Mesothelial cell of epicardium (in vitro differentiated cells): ENCODE measurements at regions not wholly inside any gene's neighbourhood (a gene's known extent, or its start where the extent isn't known, plus 50 kb on each side); places are given as distances from the start of the nearest gene placed in this dataset.

Source experiments
- DNase-seq, 2 experiments: peaks; one replicate each; pipeline ENCODE4 v3.0.0; 2021; ENCODE audit warnings: low spot score in 2 of 2; ENCODE audit not compliant: unreplicated experiment in 2 of 2
- H3K27ac Mint-ChIP-seq: 2 replicates; pipeline ENCODE4 v1.8.0; 2021; ENCODE audit warnings: mixed read lengths
- H3K27me3 Mint-ChIP-seq: 2 replicates; pipeline ENCODE4 v1.8.0; 2021; ENCODE audit warnings: low read depth, mixed read lengths
- H3K36me3 Mint-ChIP-seq: 2 replicates; pipeline ENCODE4 v1.8.0; 2021; ENCODE audit warnings: mixed read lengths
- H3K4me1 Mint-ChIP-seq: 2 replicates; pipeline ENCODE4 v1.8.0; 2021; ENCODE audit warnings: mixed read lengths
- H3K4me3 Mint-ChIP-seq: 2 replicates; pipeline ENCODE4 v1.8.0; 2021; ENCODE audit warnings: mild to moderate bottlenecking, moderate library complexity, mixed read lengths
- H3K9me3 Mint-ChIP-seq: 2 replicates; pipeline ENCODE4 v1.8.0; 2021; ENCODE audit warnings: mixed read lengths
- TF ChIP-seq, protein P1 (sequence below): fragments of 200-600 bp; sonication (generic); IDR thresholded peaks from one replicate; pipeline ENCODE4 v1.5.0; 2021; ENCODE audit warnings: antibody characterized with exemption; ENCODE audit not compliant: unreplicated experiment

DNA sequence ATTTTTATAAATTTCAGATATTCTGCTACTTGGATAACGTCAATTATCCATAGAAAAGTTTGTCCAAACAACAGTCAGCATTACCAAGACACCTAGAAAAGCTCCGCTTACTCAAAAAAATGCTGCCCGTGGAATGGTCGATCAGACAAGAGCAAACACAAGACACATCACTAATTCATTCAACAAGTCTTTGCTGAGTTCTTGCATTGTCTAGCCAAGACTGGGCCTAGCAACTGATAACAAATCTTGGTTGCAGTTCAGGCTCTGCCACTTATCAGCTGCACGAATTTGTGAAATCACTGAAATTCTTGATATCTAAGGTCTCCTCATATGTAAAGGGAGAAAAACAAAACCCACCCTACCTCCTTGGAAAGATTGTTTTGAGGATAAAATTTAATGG, 168.3 kb downstream of the AKR1D1 start:
- Mint-ChIP-seq H3K27ac (peak overlapping the region; percentile 94), H3K27me3 (no peaks in the 10 kb centered on the region), H3K36me3 (peaks cover 6% of the 10 kb centered on the region), H3K9me3 (peaks cover 7% of the 10 kb centered on the region), H3K4me1 (peaks cover 45% of the 10 kb centered on the region), H3K4me3 (no peak overlapping the region)
- TF ChIP-seq, protein P1, sequence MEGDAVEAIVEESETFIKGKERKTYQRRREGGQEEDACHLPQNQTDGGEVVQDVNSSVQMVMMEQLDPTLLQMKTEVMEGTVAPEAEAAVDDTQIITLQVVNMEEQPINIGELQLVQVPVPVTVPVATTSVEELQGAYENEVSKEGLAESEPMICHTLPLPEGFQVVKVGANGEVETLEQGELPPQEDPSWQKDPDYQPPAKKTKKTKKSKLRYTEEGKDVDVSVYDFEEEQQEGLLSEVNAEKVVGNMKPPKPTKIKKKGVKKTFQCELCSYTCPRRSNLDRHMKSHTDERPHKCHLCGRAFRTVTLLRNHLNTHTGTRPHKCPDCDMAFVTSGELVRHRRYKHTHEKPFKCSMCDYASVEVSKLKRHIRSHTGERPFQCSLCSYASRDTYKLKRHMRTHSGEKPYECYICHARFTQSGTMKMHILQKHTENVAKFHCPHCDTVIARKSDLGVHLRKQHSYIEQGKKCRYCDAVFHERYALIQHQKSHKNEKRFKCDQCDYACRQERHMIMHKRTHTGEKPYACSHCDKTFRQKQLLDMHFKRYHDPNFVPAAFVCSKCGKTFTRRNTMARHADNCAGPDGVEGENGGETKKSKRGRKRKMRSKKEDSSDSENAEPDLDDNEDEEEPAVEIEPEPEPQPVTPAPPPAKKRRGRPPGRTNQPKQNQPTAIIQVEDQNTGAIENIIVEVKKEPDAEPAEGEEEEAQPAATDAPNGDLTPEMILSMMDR: no peak
- no peak for DNase-seq

DNA sequence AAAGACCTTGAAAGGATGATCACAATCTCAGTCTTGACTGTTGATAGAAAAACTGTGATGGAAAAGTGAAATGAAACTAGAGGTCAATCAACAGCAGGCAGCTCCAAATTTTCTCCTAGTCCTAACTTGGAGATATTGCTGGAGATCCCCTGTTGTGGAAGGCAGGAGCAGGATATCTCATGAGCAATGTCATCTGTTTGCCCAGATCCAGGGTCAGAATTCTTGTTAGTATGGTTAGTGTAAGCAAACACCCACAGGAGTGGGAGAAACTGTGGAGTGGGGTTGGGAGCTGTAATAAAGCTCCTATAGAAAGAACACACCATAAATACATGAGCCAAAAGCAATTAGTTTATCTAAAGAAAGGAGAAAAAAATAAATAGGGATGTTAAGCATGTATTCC, 169.0 kb downstream of the AKR1D1 start:
- Mint-ChIP-seq H3K4me3 (no peak overlapping the region), H3K9me3 (peaks cover 9% of the 10 kb centered on the region), H3K36me3 (peaks cover 6% of the 10 kb centered on the region), H3K4me1 (peaks cover 45% of the 10 kb centered on the region), H3K27ac (peak overlapping the region; percentile 94), H3K27me3 (no peaks in the 10 kb centered on the region)
- TF ChIP-seq, protein P1: no peak
- DNase-seq: no peak

DNA sequence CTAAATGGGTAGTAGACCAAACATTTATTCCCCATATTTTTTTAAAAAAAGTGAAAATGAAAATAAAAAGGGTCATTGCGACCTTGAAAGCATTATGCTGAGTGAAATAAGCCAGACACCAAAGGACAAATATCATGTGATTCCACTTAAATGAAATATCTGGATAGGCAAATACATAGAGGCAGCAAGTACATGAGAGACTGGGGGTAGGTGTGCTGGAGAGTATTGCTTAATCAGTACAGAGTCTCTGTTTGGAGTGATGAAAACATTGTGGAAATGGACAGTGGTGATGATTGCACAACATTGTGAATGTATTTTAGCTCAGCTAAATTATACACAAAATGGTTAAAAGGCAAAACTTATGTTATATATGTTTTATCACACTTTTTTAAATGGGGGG, 169.4 kb downstream of the AKR1D1 start:
- DNase-seq: no peak
- Mint-ChIP-seq H3K4me1 (peaks cover 45% of the 10 kb centered on the region), H3K4me3 (no peak overlapping the region), H3K36me3 (peaks cover 6% of the 10 kb centered on the region), H3K9me3 (peaks cover 9% of the 10 kb centered on the region), H3K27me3 (no peaks in the 10 kb centered on the region), H3K27ac (peak overlapping the region; percentile 97)
- TF ChIP-seq, protein P1: no peak

DNA sequence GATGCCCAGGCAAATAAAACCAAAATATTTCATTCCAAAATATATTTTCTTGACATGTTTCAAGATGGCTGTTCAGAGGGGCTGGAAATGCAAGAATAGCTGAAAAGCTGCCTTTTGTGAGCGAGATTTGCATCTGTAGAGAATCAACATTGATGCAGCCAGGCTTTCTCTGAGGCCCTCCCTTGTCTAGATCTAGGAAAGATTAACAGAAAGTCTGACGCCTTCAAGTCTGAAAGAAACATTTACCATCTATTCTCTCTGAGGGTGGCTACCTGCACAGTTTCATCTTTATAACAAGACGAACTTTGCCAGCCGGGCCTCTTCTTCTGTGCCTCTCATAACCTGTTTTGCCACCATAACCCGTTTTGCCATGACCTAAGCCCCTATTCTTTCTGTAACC, 170.2 kb downstream of the AKR1D1 start:
- DNase-seq: no peak
- Mint-ChIP-seq H3K4me1 (peaks cover 45% of the 10 kb centered on the region), H3K27ac (peak overlapping the region; percentile 97), H3K9me3 (peaks cover 9% of the 10 kb centered on the region), H3K36me3 (peaks cover 6% of the 10 kb centered on the region), H3K27me3 (no peaks in the 10 kb centered on the region), H3K4me3 (no peak overlapping the region)
- TF ChIP-seq, protein P1: no peak

DNA sequence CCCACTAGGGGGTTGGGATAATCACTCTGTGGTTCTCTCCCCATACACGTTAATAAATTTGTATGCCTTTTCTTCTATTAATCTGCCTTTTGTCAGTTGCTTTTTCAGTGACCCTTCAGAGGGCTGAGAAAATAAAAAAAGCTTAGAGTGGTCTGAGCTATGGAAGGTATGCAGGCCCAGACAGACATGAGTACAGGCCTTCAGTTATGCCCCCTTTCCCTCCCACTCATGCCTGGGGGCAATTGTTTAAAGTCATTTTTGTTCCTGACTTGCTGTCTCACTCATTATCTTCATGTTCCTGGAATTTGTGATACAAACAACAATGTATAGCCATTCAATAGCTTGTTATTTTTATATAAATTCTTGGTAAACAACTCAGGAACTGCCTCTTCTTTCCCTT, 170.8 kb downstream of the AKR1D1 start:
- H3K4me1 Mint-ChIP-seq: peaks cover 45% of the 10 kb centered on the region
- H3K27me3 Mint-ChIP-seq: no peaks in the 10 kb centered on the region
- TF ChIP-seq, protein P1: no peak
- H3K27ac Mint-ChIP-seq: peak overlapping the region; percentile 97
- no peak overlapping the region for H3K4me3 Mint-ChIP-seq
- H3K9me3 Mint-ChIP-seq: peaks cover 9% of the 10 kb centered on the region
- peaks cover 6% of the 10 kb centered on the region for H3K36me3 Mint-ChIP-seq
- no peak for DNase-seq
